Ishikawa (cell line): ENCODE measurements at regions not wholly inside any gene's neighbourhood (a gene's known extent, or its start where the extent isn't known, plus 50 kb on each side); places are given as distances from the start of the nearest gene placed in this dataset.

Experiments used
- CEBPB ChIP-seq: IDR thresholded peaks from 2 replicates; pipeline ENCODE4 v1.6.1; 2012
- CREB1 ChIP-seq: IDR thresholded peaks from 2 replicates; pipeline ENCODE4 v1.6.1; 2012; ENCODE audit warnings: low read depth
- EGR1 ChIP-seq: IDR thresholded peaks from 2 replicates; pipeline ENCODE4 v1.6.1; 2012
- EP300 ChIP-seq: IDR thresholded peaks from 2 replicates; pipeline ENCODE4 v1.6.1; 2012; ENCODE audit warnings: borderline replicate concordance
- FOXM1 ChIP-seq: IDR thresholded peaks from 2 replicates; pipeline ENCODE4 v1.6.1; 2012; ENCODE audit warnings: low read depth, borderline replicate concordance
- MAX ChIP-seq: IDR thresholded peaks from 2 replicates; pipeline ENCODE4 v1.6.1; 2012
- NFIC ChIP-seq: IDR thresholded peaks from 2 replicates; pipeline ENCODE4 v1.6.1; 2012
- RAD21 ChIP-seq: IDR thresholded peaks from 2 replicates; pipeline ENCODE4 v1.6.1; 2012; ENCODE audit warnings: low read depth
- REST ChIP-seq: IDR thresholded peaks from 2 replicates; pipeline ENCODE4 v1.6.1; 2012; ENCODE audit warnings: low read depth, mild to moderate bottlenecking
- TAF1 ChIP-seq: IDR thresholded peaks from 2 replicates; pipeline ENCODE4 v1.6.1; 2012; ENCODE audit warnings: low read depth, mild to moderate bottlenecking
- TCF12 ChIP-seq: IDR thresholded peaks from 2 replicates; pipeline ENCODE4 v1.6.1; 2012; ENCODE audit warnings: low read depth
- TEAD4 ChIP-seq: IDR thresholded peaks from 2 replicates; pipeline ENCODE4 v1.6.1; 2012
- USF1 ChIP-seq: IDR thresholded peaks from 2 replicates; pipeline ENCODE4 v1.6.1; 2012
- YY1 ChIP-seq: IDR thresholded peaks from 2 replicates; pipeline ENCODE4 v1.6.1; 2012; ENCODE audit warnings: low read depth
- ZBTB7A ChIP-seq: IDR thresholded peaks from 2 replicates; pipeline ENCODE4 v1.6.1; 2012; ENCODE audit warnings: low read depth

- TF ChIP-seq EP300 = no peak
- TF ChIP-seq FOXM1 = no peak
- TF ChIP-seq NFIC = no peak
- no peak for TF ChIP-seq USF1
- TF ChIP-seq TCF12 = no peak
- no peak for TF ChIP-seq MAX
- no peak for TF ChIP-seq CEBPB
- TF ChIP-seq TAF1 = no peak
- TF ChIP-seq RAD21 = no peak
- no peak for TF ChIP-seq EGR1
- no peak for TF ChIP-seq ZBTB7A
- no peak for TF ChIP-seq TEAD4
- no peak for TF ChIP-seq YY1
- TF ChIP-seq REST = no peak
- TF ChIP-seq CREB1 = no peak
Measured at GRCh38 chr6:134421501-134421900, 103.6 kb upstream of the SGK1 start.

GRCh38 chr6:134420614-134421181 is 102.8 kb upstream of the SGK1 start:
- TF ChIP-seq RAD21 (no peak), REST (no peak), CREB1 (no peak), EP300 (no peak), MAX (no peak), YY1 (no peak), FOXM1 (no peak), EGR1 (no peak), TEAD4 (no peak), TAF1 (no peak), TCF12 (no peak), USF1 (no peak), ZBTB7A (no peak), CEBPB (no peak), NFIC (no peak)

GRCh38 chr6:134419716-134420115 is 101.8 kb upstream of the SGK1 start:
- TF ChIP-seq USF1 = no peak
- TF ChIP-seq TCF12 = no peak
- TF ChIP-seq CEBPB = no peak
- TF ChIP-seq REST = no peak
- TF ChIP-seq EGR1 = no peak
- TF ChIP-seq EP300 = no peak
- no peak for TF ChIP-seq YY1
- TF ChIP-seq RAD21 = no peak
- no peak for TF ChIP-seq MAX
